B cell (primary cell): ENCODE measurements at regions not wholly inside any gene's neighbourhood (a gene's known extent, or its start where the extent isn't known, plus 50 kb on each side); places are given as distances from the start of the nearest gene placed in this dataset.

Source experiments
- ATAC-seq: fragments of 200-7000 bp; cut with Tn5 transposase; one replicate; pipeline ENCODE4 v1.10.0; 2021; ENCODE audit warnings: low read depth, mild to moderate bottlenecking, moderate number of reproducible peaks, moderate library complexity
- CTCF ChIA-PET: fragments of 350-600 bp; sonication (Branson Sonifier 250); formaldehyde crosslinking; loops from one replicate; lab custom pipeline; 2021; ENCODE audit warnings: antibody characterized with exemption, inconsistent platforms; lab: Charles Lee
- POLR2A ChIA-PET: fragments of 350-600 bp; sonication (Branson Sonifier 250); formaldehyde crosslinking; loops from one replicate; lab custom pipeline; 2021; ENCODE audit warnings: antibody characterized with exemption; lab: Charles Lee
- DNase-seq: peaks from one replicate; pipeline ENCODE4 v3.0.0; 2013
- H2AFZ ChIP-seq: 2 replicates; pipeline ENCODE4 v1.6.1; 2012; ENCODE audit warnings: mild to moderate bottlenecking, low read depth, low read length; ENCODE audit not compliant: insufficient read depth, poor library complexity, severe bottlenecking
- H3K27ac ChIP-seq, 2 donors: 1 replicate in 1 of 2; 2 replicates in 1 of 2; pipeline ENCODE4 v1.5.1; 2012 to 2013; ENCODE audit warnings: low read length in 2 of 2, mild to moderate bottlenecking in 2 of 2, moderate library complexity in 1 of 2
- H3K27me3 ChIP-seq, 4 experiments: fragments of 200-600 bp in 1 of 4; sonication (generic) in 1 of 4; replicated peaks in 1 of 4; 1 replicate in 2 of 4; 2 replicates in 2 of 4; pipeline versions ENCODE4 v1.6.1 to v1.7.0; 2013 to 2016; ENCODE audit warnings: low read length in 3 of 4, mild to moderate bottlenecking in 2 of 4, mixed read lengths in 1 of 4, moderate library complexity in 1 of 4; ENCODE audit not compliant: insufficient read depth in 4 of 4, control insufficient read depth in 3 of 4; ENCODE audit errors: control extremely low read depth in 1 of 4
- H3K36me3 ChIP-seq, 2 experiments: replicated peaks in 1 of 2; 1 replicate in 1 of 2; 2 replicates in 1 of 2; pipeline versions ENCODE4 v1.6.1 to v1.7.1; 2013; ENCODE audit warnings: low read length in 1 of 2; ENCODE audit not compliant: insufficient read depth in 2 of 2, control insufficient read depth in 1 of 2; ENCODE audit errors: control extremely low read depth in 1 of 2, extremely low read depth in 1 of 2
- H3K4me1 ChIP-seq, 2 donors: fragments of 200-600 bp in 1 of 2; sonication (generic) in 1 of 2; 1 replicate in 1 of 2; 2 replicates in 1 of 2; pipeline versions ENCODE4 v1.5.1 to v1.6.1; 2013 to 2017; ENCODE audit warnings: low read length in 2 of 2; ENCODE audit not compliant: control insufficient read depth in 2 of 2, insufficient read depth in 2 of 2
- H3K4me2 ChIP-seq: replicated peaks from 2 replicates; pipeline ENCODE3; 2012; ENCODE audit warnings: mild to moderate bottlenecking, low read depth, low read length; ENCODE audit not compliant: poor library complexity, severe bottlenecking
- H3K4me3 ChIP-seq, 5 experiments: fragments of 200-600 bp in 1 of 5; sonication (generic) in 1 of 5; 1 replicate in 3 of 5; 2 replicates in 2 of 5; pipeline versions ENCODE4 v1.5.1 to v1.7.0; 2011 to 2016; ENCODE audit warnings: low read length in 4 of 5, mild to moderate bottlenecking in 4 of 5, low read depth in 2 of 5, control low read depth in 1 of 5, moderate library complexity in 1 of 5; ENCODE audit not compliant: insufficient read depth in 1 of 5; ENCODE audit errors: control extremely low read depth in 1 of 5, extremely low read depth in 1 of 5
- H3K79me2 ChIP-seq: fragments of 200-600 bp; sonication (generic); one replicate; pipeline ENCODE4 v1.6.0; 2016; ENCODE audit warnings: low read length; ENCODE audit not compliant: control insufficient read depth, insufficient read depth
- H3K9ac ChIP-seq: fragments of 200-600 bp; sonication (generic); 2 replicates; pipeline ENCODE4 v1.6.1; 2017; ENCODE audit warnings: mild to moderate bottlenecking, low read length, moderate library complexity
- H3K9me3 ChIP-seq, 3 donors: one replicate each; pipeline versions ENCODE4 v1.6.1 to v1.7.1; 2013; ENCODE audit warnings: low read length in 2 of 3; ENCODE audit not compliant: control insufficient read depth in 2 of 3, insufficient read depth in 1 of 3; ENCODE audit errors: control extremely low read depth in 1 of 3
- H4K20me1 ChIP-seq: 2 replicates; pipeline ENCODE4 v1.6.0; 2012; ENCODE audit warnings: mild to moderate bottlenecking, low read length; ENCODE audit not compliant: insufficient read depth, control insufficient read depth, poor library complexity, severe bottlenecking
- H3K27ac Mint-ChIP-seq: one replicate; pipeline ENCODE4 v1.8.0; 2021; ENCODE audit warnings: mixed read lengths
- H3K27me3 Mint-ChIP-seq: one replicate; pipeline ENCODE4 v1.8.0; 2021; ENCODE audit warnings: mixed read lengths
- H3K4me1 Mint-ChIP-seq: one replicate; pipeline ENCODE4 v1.8.0; 2021; ENCODE audit warnings: mixed read lengths
- H3K4me3 Mint-ChIP-seq: one replicate; pipeline ENCODE4 v1.8.0; 2021; ENCODE audit warnings: mixed read lengths
- H3K9me3 Mint-ChIP-seq: one replicate; pipeline ENCODE4 v1.8.0; 2022; ENCODE audit warnings: mixed read lengths; ENCODE audit not compliant: insufficient read depth
- CTCF ChIP-seq: fragments of 200-600 bp; IDR thresholded peaks from one replicate; pipeline ENCODE4 v1.8.0; 2022; ENCODE audit warnings: antibody characterized with exemption, mild to moderate bottlenecking
- EZH2 ChIP-seq: IDR thresholded peaks from 2 replicates; pipeline ENCODE4 v1.6.1; 2012; ENCODE audit warnings: borderline replicate concordance, low read depth, mild to moderate bottlenecking, moderate library complexity, low read length; ENCODE audit not compliant: insufficient read depth, poor library complexity, severe bottlenecking
- WGBS: methylation state at CpG from one replicate; pipeline ENCODE4 v1.1.5; 2013; ENCODE audit warnings: missing lambda C conversion rate; ENCODE audit not compliant: insufficient coverage; 5-methylcytosine and 5-hydroxymethylcytosine counted together
- intact Hi-C: fragments of 100-400 bp; cut with micrococcal nuclease; formaldehyde crosslinking; loops from one replicate; pipeline ENCODE4 v1.10.0; 2022

GRCh38 chr10:46220187-46220586 lies 66.6 kb upstream of the ANTXRL start:
- peaks cover 9% of the 10 kb centered on the region for H4K20me1 ChIP-seq
- DNase-seq (no peak), ATAC-seq (no peak)
- H2AFZ ChIP-seq, result no peak overlapping the region
- CTCF ChIA-PET, result no interaction called here
- peaks cover 9% of the 10 kb centered on the region for H3K27me3 Mint-ChIP-seq
- no peak overlapping the region for H3K4me3 Mint-ChIP-seq
- H3K27ac Mint-ChIP-seq, result no peak overlapping the region
- no peaks in the 10 kb centered on the region for H3K4me1 ChIP-seq
- H3K9me3 Mint-ChIP-seq, result no peaks in the 10 kb centered on the region
- POLR2A ChIA-PET, result no interaction called here
- H3K27me3 ChIP-seq, result no peaks in the 10 kb centered on the region
- H3K9me3 ChIP-seq, result peaks cover 0 to 7% (median 0%) of the 10 kb centered on the region in 3 donors
- no peaks in the 10 kb centered on the region for H3K79me2 ChIP-seq
- no peak overlapping the region for H3K27ac ChIP-seq
- H3K4me2 ChIP-seq, result no peak overlapping the region
- no peaks in the 10 kb centered on the region for H3K4me1 Mint-ChIP-seq
- no peak overlapping the region for H3K4me3 ChIP-seq
- 97% methylated on average over 3 of the region's 5 CpGs for WGBS
- TF ChIP-seq CTCF (no peak), EZH2 (no peak)
- H3K9ac ChIP-seq, result no peak overlapping the region
- intact Hi-C loops, result no loop called here
- H3K36me3 ChIP-seq, result peaks cover 0 to 3% of the 10 kb centered on the region in 2 experiments

GRCh38 chr10:46220872-46221538 lies 65.8 kb upstream of the ANTXRL start:
- POLR2A ChIA-PET, result no interaction called here
- no peaks in the 10 kb centered on the region for H3K27me3 ChIP-seq
- no peak overlapping the region for H3K4me3 ChIP-seq
- H3K79me2 ChIP-seq, result no peaks in the 10 kb centered on the region
- Mint-ChIP-seq H3K4me3 (no peak overlapping the region), H3K4me1 (no peaks in the 10 kb centered on the region), H3K9me3 (no peaks in the 10 kb centered on the region), H3K27ac (no peak overlapping the region), H3K27me3 (peaks cover 8% of the 10 kb centered on the region)
- H4K20me1 ChIP-seq, result peaks cover 9% of the 10 kb centered on the region
- CTCF ChIA-PET, result no interaction called here
- peaks cover 0 to 7% (median 0%) of the 10 kb centered on the region in 3 donors for H3K9me3 ChIP-seq
- intact Hi-C loops, result no loop called here
- no peak for ATAC-seq
- peaks cover 0 to 4% of the 10 kb centered on the region in 2 experiments for H3K36me3 ChIP-seq
- no peak overlapping the region for H3K27ac ChIP-seq
- no peak overlapping the region for H3K4me2 ChIP-seq
- DNase-seq, result no peak
- TF ChIP-seq CTCF, result no peak
- TF ChIP-seq EZH2, result no peak
- WGBS, result 83% methylated on average over 8 of the region's 9 CpGs
- H3K9ac ChIP-seq, result no peak overlapping the region
- no peak overlapping the region for H2AFZ ChIP-seq
- H3K4me1 ChIP-seq, result no peaks in the 10 kb centered on the region
